Stimulated activated CD4-positive, alpha-beta T cell treated with anti-CD3 and anti-CD28 coated beads, Interleukin-1b, Interleukin-23, amount 100 ng/mL, for 1 hour (primary cell): ENCODE measurements at regions not wholly inside any gene's neighbourhood (a gene's known extent, or its start where the extent isn't known, plus 50 kb on each side); places are given as distances from the start of the nearest gene placed in this dataset.

Experiments
- DNase-seq, 2 donors: peaks; one replicate each; pipeline ENCODE4 v3.0.0-alpha.2; 2020; ENCODE audit warnings: low read depth in 2 of 2

DNA sequence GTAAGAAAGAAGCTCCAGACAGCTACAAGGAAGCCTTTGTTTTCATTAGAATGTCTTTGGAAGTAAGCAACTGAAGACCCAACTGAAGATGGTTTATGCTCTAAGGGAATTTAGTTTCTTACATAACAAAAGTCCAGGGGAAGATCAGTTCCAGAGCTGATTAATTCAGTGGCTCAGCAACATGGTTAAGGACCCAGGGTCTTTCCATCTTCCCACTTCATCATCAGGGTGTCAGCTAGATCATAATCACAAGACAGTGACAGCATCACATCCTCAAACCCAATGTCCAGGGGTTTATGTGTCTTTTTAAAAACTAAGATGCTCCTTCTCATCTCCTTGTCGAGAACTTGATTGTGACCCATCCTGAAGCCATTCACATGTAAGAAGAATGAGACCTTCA, 119.7 kb upstream of the PRDM1 start:
- no peak for DNase-seq

- no peak for DNase-seq
These were observed 121.0 kb upstream of the PRDM1 start for GRCh38 chr6:105964979-105965760.

DNA sequence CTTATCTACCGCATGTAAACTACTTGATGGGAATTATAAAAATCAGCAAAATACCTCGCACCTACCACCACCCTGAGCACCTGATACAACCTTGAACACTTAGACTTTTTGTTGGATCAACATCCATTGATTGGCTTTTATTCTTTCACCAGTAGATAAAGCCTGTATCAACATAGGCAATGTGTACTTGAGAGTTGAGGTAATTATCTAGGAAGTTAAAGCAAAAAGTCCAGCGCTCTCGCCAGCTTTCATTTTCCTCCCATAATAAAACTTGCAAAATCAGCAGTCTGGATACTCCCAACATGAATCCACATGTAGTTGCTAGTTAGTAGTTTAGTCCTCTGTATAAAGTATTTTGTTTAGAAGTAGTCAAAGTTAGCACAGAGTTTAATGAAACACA, 132.0 kb upstream of the PRDM1 start:
- DNase-seq: no peak

GRCh38 chr6:105952772-105953690, 133.1 kb upstream of the PRDM1 start:
- DNase-seq: no peak

GRCh38 chr6:105952326-105952725, 133.8 kb upstream of the PRDM1 start:
- DNase-seq: no peak

DNA sequence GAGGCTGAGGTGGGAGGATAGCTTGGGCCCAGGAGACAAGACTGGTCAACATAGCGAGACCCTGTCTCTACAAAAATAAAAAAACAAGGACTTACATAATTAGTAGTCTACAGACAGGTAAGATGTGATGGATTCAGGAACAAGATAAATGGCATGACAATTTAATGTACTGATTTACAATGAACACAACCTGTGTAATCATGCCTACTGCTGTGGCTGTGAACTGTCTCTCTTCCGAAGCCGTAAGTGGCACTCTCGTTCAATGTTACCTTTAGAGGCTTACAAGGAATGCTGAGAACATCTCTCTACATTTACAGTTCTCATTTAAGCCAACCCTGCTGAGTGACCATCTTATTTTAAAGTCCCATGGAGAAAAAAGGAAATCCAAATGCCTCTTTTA, 134.8 kb upstream of the PRDM1 start:
- no peak for DNase-seq

DNA sequence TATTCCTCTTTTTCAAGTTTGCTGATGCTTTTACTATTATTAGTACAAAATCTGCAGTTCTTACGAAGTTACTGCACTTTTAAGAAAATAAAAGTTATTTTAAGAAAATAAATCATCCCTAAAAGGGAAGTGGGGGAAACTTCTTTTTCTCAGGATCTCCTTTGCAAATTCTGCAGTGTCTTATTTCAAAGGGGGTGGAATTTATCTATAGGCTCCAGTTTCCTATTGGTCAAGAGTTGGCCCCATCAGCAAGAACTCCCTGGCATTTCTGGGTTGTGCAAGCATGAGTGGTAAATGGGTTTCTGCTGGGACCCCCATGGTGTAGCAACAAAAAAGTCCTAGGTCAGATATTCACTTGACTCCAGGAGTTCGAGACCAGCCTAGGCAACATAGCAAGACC, 136.3 kb upstream of the PRDM1 start:
- no peak for DNase-seq

DNA sequence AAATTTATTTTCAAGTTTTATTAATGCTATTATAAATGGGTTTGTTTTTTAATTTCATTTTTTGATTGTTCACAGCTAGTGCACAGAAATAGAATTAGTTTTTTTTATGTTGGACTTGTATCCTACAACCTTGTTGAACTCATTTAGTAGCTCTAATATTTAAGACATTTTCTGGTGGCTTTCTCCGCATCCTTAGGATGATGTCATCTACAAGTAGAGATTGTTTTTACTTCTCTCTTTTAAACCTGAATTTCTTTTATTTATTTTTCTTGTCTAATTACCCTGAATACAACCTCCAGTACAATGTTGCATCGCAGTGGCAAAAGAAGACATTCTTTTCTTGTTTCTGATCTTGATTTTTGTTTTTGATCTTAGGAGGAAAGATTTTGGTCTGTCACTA, 142.6 kb upstream of the PRDM1 start:
- DNase-seq: no peak

- DNase-seq: no peak
These were observed 144.3 kb upstream of the PRDM1 start for GRCh38 chr6:105941621-105942412.

- no peak for DNase-seq
These were observed 145.1 kb upstream of the PRDM1 start for GRCh38 chr6:105940990-105941389.

GRCh38 chr6:105936972-105937371, 149.2 kb upstream of the PRDM1 start:
- no peak for DNase-seq

GRCh38 chr6:105935416-105935815, 150.7 kb upstream of the PRDM1 start:
- no peak for DNase-seq

DNA sequence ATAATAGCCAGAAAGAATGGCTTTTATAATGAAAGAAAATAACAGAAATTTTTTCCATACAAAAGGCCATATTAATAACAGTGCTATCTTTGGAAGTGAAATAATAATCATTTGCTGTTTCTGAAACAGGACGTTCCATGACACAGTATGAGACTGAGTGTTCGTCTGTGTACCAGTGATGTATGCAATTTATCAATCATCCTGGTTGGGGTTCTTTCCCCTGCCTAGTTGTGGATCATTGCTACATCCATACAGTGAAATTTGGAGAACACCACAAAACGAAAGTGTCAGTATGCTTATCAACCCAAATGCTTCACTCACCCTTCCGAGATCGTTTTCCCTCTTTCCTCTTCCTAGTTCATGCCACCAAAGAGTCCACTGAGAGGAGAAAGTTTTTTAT, 151.4 kb upstream of the PRDM1 start:
- DNase-seq: no peak

DNA sequence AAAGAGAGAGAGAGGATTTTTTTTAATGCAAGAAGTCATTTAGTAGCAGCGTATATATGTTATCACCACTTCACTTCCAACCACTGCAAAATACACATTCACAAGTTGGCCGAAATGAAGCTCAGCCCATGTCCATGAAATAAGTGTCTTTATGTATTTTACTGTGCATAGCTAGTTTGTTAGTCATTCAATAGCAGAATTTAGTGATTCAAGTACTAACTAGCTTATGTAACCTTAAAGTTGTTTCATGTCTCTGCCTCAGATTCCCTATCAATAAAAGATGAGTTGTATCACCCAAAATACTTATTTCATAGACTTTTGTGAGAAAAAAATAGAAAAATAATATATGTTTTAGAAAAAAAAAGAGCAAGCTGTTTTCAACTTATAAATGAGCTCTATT, 153.7 kb upstream of the PRDM1 start:
- no peak for DNase-seq

GRCh38 chr6:105929626-105930025, 156.5 kb upstream of the PRDM1 start:
- DNase-seq: no peak

DNA sequence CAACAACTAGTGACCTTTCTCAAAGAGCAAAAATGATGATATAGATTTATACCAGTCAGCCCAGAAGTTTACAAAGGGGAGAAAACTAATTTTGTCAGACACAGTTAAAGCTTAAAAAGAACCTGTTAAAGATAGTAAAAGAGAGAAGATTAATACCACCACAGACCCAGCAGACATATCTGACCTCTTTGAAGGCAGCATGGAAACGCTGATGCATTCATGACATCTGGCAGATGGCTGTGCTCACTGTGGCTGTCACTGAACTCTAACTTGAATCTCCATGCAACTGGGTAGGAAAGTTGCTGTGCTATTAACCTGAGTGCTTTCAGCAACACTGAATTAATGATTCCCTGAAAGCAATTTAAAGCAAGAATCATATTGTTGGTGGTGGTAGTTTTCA, 159.8 kb upstream of the PRDM1 start:
- DNase-seq: no peak

- DNase-seq: no peak
These were observed 160.4 kb upstream of the PRDM1 start for GRCh38 chr6:105925706-105926105.

DNA sequence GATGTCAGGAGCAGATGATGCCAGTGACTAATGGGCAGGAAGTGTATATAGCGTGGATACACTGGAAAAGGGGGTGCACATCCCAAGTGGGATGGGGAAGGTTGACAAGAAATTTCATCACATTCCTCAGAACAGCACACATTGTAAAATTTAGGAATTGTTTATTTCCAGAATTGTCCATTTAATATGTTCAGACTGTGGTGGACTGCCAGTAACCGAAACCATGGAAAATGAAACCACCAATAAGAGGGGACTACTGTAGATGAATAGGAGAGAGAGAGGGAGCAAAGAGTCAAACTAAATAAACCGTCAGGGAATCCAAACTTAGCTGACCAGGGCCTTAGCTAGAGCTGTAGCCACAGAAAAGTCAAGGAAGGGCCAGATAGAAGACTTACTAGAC, 164.4 kb upstream of the PRDM1 start:
- no peak for DNase-seq

DNA sequence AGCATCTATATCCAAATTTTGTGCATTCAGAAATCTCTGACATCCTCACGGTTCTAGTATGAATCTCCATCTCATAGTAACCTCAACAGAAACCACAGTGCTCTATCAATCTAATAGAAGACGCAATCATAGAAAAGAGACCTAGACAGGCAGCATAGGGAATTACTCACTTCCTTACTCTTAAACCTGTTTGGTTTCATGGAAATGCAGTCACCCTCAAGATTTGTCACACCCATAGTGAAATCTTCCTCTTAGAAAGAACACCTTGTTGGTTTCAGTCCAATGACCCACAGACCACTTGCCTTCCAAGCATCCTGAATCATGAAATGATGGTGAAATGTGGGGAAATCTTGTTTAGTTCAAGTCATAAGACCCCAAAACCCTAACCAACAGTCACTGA, 166.1 kb upstream of the PRDM1 start:
- no peak for DNase-seq

DNA sequence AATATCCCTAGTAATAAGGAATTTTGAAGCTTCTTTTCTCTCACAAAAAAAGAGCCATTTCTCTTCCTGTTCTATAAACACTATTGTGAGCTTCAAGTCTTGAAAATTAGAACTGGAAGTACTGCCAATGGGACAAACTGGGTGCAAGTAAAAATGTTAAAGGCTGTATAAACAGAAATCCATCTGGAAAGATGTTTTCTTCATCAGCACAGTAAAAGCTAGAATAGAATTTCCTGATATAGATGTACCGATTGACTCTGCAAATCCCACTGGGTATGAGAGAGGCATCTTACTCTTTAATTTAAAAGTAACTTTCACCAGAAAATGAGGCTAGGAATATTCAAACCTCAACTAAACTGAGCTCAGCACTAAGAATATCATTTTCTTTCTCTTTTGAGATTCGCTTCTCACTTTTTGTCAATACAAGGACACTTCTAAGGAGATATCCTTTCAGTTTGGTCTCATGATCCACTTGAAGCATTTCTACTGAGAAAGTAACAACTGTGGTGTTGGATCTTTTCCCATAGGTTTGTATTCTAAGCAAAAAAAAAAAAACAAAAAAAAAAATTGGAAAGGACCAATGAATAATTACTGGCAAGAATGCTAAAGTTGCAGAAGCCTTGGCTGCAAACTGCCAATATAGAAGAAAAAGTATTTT, 169.0 kb upstream of the PRDM1 start:
- DNase-seq: no peak

DNA sequence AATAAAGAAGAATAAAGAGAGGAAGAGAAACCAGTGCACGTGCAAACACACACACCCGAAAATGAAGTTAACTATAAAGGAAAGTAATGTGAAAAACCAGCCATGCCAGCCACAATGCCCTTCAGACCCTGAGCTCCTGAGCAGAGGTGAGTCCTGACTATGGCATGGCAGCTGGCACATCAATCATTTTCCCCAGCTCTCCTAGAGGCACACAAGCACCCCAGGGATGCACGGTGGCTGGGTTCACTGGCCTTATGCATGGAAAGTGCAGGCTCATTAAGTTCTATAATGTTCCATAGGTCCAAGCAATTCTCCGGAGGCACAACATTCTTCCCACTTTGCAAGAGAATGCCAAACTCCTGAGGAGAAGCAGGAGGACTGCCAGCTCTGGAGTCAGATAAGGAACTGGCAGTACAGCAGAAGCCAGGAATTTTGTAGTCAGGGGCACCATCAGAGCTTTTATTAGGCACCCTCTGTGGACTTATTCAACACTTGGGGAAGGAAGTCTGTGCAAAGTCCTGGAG, 175.0 kb upstream of the PRDM1 start:
- no peak for DNase-seq

DNA sequence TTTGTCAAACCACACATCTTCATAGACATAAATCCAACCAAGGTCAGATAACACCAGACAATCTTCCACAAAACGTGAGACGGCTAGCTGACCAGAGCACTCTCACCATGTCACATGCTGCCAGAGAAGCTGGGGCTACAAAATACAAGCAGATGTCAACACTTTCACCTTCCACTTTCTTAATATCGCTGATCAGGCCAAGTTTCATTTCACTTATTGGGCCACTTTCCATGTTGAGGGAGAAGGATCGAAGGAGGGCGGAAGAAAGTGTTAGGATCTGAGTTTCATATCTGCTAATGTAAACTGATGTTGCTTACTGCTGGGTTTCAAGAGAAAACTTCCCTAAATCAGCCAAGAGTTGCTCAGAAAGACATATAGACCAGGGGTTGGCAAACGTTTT, 177.0 kb upstream of the PRDM1 start:
- DNase-seq: no peak
